ENCODE measurements at regions not wholly inside any gene's neighbourhood (a gene's known extent, or its start where the extent isn't known, plus 50 kb on each side); places are given as distances from the start of the nearest gene placed in this dataset.
"Not testable (repeated sequence)": the region's sequence is repeated elsewhere in the genome, so short reads cannot be mapped to it uniquely, and the experiment has no call there.

DNA sequence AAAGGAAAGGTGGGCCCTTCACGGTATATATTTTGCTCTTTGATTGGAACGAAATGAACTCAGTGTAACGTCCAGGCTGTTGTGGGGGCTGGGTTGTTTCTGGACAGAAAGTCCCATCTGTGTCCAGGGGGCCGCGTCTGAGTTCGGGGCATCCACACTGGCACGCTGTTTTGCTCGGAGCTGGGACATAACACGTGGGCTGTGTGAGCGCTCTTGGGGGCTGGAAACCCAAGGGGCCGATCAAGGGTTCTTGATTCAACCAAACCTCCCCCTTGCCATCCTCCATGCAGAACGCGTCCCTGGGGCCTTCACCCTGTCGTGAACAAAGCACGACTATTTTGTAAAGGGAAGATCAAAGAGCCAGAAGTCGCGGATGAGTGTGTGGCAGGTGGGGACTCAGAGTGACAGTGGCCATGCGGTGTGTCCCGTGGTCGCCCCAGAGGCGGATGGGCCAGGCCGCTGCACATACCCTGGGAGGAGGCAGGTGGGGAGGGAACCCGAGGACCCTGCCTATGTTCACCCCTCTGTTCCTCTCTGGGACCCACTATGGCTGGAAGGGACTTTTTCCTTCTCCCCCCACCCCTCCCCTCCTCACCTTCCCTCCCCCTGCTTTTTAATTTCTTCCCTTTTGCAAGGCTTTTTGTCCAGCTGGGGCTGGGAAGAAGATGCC lies 387.2 kb downstream of the SEC14L1 start:
- H3K27ac ChIP-seq (ENCODE audit: low read length): no peak overlapping the region
- H3K36me3 ChIP-seq (ENCODE audit: control insufficient read depth, insufficient read depth, low read length): no peaks in the 10 kb centered on the region
- no peak for DNase-seq (ENCODE audit: low read depth, low spot score)
- peak overlapping the region; percentile 44; the same call in 1 of the 2 replicates for H3K4me3 ChIP-seq (ENCODE audit: low read length)
- H3K9me3 ChIP-seq (ENCODE audit: control insufficient read depth, insufficient read depth, low read length): 0 out of 2 replicates have a peak, but pooled peaks cover 2% of the 10 kb centered on the region
- H3K4me1 ChIP-seq (ENCODE audit: control insufficient read depth, insufficient read depth, low read length): 0 out of 2 replicates have a peak, but pooled peaks cover 1% of the 10 kb centered on the region
- no CpG with 5 or more reads among the region's 23 CpGs for WGBS (ENCODE audit: insufficient coverage, insufficient read length)
- peaks cover 5% of the 10 kb centered on the region; the same call in 1 of the 2 replicates for H3K27me3 ChIP-seq (ENCODE audit: control insufficient read depth, insufficient read depth, low read length)

DNA sequence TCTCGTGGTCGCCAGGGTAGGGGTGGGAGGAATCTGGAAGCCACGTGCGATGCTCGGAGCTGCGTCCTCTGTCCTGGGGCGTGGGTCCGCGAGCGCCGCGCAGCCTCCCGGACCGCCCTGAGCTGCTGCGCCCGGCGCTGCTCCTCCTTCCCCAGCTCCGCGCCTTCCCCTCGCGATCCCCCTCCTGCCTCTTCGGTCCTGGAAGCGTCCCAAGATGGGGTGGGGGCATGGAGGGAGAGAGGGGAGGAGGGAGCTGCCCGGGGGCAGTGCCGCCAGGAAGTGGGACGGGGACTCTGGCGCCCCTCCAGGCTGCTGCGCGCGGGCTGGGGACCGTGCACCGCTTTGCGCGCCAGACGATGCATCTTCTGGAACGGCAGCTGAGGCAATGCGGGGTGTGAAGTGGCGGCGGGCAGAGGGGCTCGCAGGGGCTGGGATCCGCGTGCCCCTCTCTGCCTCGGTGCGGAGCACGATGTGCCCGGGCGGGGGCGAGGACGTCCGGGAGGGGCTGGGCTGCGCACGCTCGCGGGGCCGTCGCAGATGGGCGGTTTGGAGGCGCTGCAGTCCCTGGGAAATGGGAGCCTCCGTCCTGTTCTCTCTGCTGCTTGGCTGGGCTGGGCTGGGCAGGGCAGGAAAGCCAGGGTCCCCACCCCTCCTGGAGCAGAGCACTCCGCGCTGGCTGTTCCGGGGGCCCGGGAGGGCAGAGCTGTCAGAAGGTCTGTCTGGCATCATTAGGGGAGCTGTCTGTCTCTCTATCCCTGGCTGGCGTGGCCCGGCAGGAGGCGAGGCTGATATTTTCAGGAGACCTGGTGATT lies 388.0 kb downstream of the SEC14L1 start:
- H3K27ac ChIP-seq (ENCODE audit: low read length): no peak overlapping the region
- peak overlapping the region; percentile 44; the same call in 1 of the 2 replicates for H3K4me3 ChIP-seq (ENCODE audit: low read length)
- WGBS (ENCODE audit: insufficient coverage, insufficient read length): no CpG with 5 or more reads among the region's 66 CpGs
- no peaks in the 10 kb centered on the region for H3K36me3 ChIP-seq (ENCODE audit: control insufficient read depth, insufficient read depth, low read length)
- 0 out of 2 replicates have a peak, but pooled peaks cover 1% of the 10 kb centered on the region for H3K4me1 ChIP-seq (ENCODE audit: control insufficient read depth, insufficient read depth, low read length)
- peaks cover 5% of the 10 kb centered on the region; the same call in 1 of the 2 replicates for H3K27me3 ChIP-seq (ENCODE audit: control insufficient read depth, insufficient read depth, low read length)
- no peak for DNase-seq (ENCODE audit: low read depth, low spot score)
- 0 out of 2 replicates have a peak, but pooled peaks cover 2% of the 10 kb centered on the region for H3K9me3 ChIP-seq (ENCODE audit: control insufficient read depth, insufficient read depth, low read length)

DNA sequence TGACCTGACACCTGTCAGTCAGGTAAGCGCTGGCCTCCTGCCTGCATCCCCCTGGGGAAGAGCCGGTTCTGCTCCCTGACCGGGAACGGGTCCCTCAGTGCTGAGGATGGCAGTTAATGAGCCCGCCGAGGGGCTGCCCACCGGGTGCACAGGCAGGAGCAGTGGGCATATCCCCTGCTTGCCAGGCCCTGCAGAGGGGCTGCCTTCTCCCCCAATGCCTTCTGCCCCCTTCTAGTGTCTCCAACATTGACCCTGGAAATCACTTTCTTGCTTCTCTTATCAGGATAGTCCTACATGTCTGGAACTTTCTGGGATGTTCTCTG lies 388.5 kb downstream of the SEC14L1 start:
- Histone ChIP-seq H3K4me3 (ENCODE audit: low read length) (no peak overlapping the region; the same call in 1 of the 2 replicates), H3K36me3 (ENCODE audit: control insufficient read depth, insufficient read depth, low read length) (no peaks in the 10 kb centered on the region), H3K27ac (ENCODE audit: low read length) (no peak overlapping the region), H3K4me1 (ENCODE audit: control insufficient read depth, insufficient read depth, low read length) (0 out of 2 replicates have a peak, but pooled peaks cover 1% of the 10 kb centered on the region), H3K27me3 (ENCODE audit: control insufficient read depth, insufficient read depth, low read length) (peaks cover 5% of the 10 kb centered on the region; the same call in 1 of the 2 replicates), H3K9me3 (ENCODE audit: control insufficient read depth, insufficient read depth, low read length) (0 out of 2 replicates have a peak, but pooled peaks cover 2% of the 10 kb centered on the region)
- no peak for DNase-seq (ENCODE audit: low read depth, low spot score)
- WGBS (ENCODE audit: insufficient coverage, insufficient read length): no CpG with 5 or more reads among the region's 7 CpGs

DNA sequence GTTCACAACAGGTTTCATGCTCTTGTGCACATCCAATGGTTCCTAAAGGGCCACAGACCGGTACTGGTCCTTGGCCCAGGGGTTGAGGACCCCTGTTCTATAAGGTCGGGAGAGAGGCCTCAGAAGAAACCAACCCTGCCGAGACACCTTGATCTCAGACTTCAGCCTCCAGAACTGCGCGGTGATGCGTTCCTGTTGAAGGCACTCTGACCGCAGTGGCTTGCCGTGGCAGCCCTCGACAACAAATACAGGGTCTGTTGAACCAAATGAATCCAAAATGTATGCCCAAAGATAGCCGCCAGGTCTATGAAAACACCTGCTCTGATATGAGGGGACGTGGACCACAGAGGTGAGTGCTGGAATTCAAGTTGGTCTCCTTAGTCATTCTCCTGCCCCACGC lies 389.8 kb downstream of the SEC14L1 start:
- no peaks in the 10 kb centered on the region for H3K36me3 ChIP-seq (ENCODE audit: control insufficient read depth, insufficient read depth, low read length)
- H3K27me3 ChIP-seq (ENCODE audit: control insufficient read depth, insufficient read depth, low read length): peaks cover 5% of the 10 kb centered on the region; the same call in 1 of the 2 replicates
- WGBS (ENCODE audit: insufficient coverage, insufficient read length): no CpG with 5 or more reads among the region's 12 CpGs
- H3K4me1 ChIP-seq (ENCODE audit: control insufficient read depth, insufficient read depth, low read length): 0 out of 2 replicates have a peak, but pooled peaks cover 1% of the 10 kb centered on the region
- no peak overlapping the region for H3K27ac ChIP-seq (ENCODE audit: low read length)
- DNase-seq (ENCODE audit: low read depth, low spot score): no peak
- H3K4me3 ChIP-seq (ENCODE audit: low read length): no peak overlapping the region
- 0 out of 2 replicates have a peak, but pooled peaks cover 2% of the 10 kb centered on the region for H3K9me3 ChIP-seq (ENCODE audit: control insufficient read depth, insufficient read depth, low read length)

DNA sequence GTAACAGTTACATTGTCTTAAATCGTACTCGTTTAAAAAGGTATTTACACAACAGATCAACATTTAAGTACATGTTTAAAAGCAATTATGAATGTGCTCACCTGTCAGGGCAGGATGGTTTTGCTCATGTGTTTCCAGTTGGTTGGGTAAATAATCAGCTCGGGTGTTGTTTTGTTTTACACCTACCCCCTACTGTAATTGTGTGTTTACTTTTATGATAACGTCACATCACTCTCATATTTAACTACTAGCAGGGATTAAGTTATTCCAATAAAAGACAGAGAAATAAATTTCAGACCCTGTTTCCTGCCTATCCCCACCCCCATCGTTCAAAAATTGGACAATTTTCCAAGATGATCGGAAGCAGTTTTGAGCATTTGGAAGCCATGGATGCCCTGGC lies 390.2 kb downstream of the SEC14L1 start:
- DNase-seq (ENCODE audit: low read depth, low spot score): no peak
- H3K4me1 ChIP-seq (ENCODE audit: control insufficient read depth, insufficient read depth, low read length): 0 out of 2 replicates have a peak, but pooled peaks cover 1% of the 10 kb centered on the region
- H3K27ac ChIP-seq (ENCODE audit: low read length): no peak overlapping the region
- H3K9me3 ChIP-seq (ENCODE audit: control insufficient read depth, insufficient read depth, low read length): 0 out of 2 replicates have a peak, but pooled peaks cover 2% of the 10 kb centered on the region
- no peaks in the 10 kb centered on the region for H3K36me3 ChIP-seq (ENCODE audit: control insufficient read depth, insufficient read depth, low read length)
- WGBS (ENCODE audit: insufficient coverage, insufficient read length): no CpG with 5 or more reads among the region's 6 CpGs
- H3K4me3 ChIP-seq (ENCODE audit: low read length): no peak overlapping the region
- peaks cover 5% of the 10 kb centered on the region; the same call in 1 of the 2 replicates for H3K27me3 ChIP-seq (ENCODE audit: control insufficient read depth, insufficient read depth, low read length)

DNA sequence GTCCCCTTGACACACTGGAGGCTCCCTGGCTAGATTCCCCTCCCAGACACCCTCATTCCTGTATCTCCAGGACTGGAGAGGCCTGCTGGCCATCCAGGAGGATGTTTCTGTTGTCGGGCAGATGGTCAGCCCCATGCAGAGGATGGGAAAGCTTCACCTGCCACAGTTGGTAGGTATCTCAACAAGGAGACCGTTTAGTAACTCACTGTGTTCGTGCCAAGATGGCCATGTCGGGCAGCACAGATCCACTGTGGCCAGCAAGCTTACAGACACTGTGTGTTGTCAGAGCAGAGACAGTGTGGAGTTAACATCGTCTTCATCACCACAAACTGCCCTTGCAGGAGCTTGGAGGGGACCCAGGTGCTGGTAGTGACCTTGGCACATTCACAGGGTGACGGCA lies 390.9 kb downstream of the SEC14L1 start:
- H3K27ac ChIP-seq (ENCODE audit: low read length): no peak overlapping the region
- no peak for DNase-seq (ENCODE audit: low read depth, low spot score)
- no peaks in the 10 kb centered on the region for H3K9me3 ChIP-seq (ENCODE audit: control insufficient read depth, insufficient read depth, low read length)
- no CpG with 5 or more reads among the region's 6 CpGs for WGBS (ENCODE audit: insufficient coverage, insufficient read length)
- peaks cover 5% of the 10 kb centered on the region; the same call in 1 of the 2 replicates for H3K27me3 ChIP-seq (ENCODE audit: control insufficient read depth, insufficient read depth, low read length)
- no peak overlapping the region for H3K4me3 ChIP-seq (ENCODE audit: low read length)
- H3K4me1 ChIP-seq (ENCODE audit: control insufficient read depth, insufficient read depth, low read length): 0 out of 2 replicates have a peak, but pooled peaks cover 1% of the 10 kb centered on the region
- H3K36me3 ChIP-seq (ENCODE audit: control insufficient read depth, insufficient read depth, low read length): no peaks in the 10 kb centered on the region

DNA sequence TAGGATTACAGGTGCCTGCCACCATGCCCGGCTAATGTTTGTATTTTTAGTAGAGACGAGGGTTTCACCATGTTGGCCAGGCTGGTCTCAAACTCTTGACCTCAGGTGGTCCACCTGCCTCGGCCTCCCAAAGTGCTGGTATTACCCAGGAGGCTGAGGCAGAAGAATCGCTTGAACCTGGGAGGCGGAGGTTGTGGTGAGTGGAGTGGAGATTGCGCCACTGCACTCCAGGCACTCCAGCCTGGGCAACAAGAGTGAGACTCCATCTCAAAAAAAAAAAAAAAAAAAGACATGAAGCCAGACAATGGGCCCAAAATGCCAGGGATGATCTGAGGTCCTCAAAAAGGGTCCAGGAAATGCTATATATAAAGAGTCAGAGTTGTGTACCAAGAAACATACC lies 392.9 kb downstream of the SEC14L1 start:
- not testable (repeated sequence) for DNase-seq (ENCODE audit: low read depth, low spot score); H3K27me3 ChIP-seq (ENCODE audit: control insufficient read depth, insufficient read depth, low read length); H3K36me3 ChIP-seq (ENCODE audit: control insufficient read depth, insufficient read depth, low read length); H3K27ac ChIP-seq (ENCODE audit: low read length); H3K9me3 ChIP-seq (ENCODE audit: control insufficient read depth, insufficient read depth, low read length); H3K4me1 ChIP-seq (ENCODE audit: control insufficient read depth, insufficient read depth, low read length); H3K4me3 ChIP-seq (ENCODE audit: low read length)
- no CpG with 5 or more reads among the region's 6 CpGs for WGBS (ENCODE audit: insufficient coverage, insufficient read length)

DNA sequence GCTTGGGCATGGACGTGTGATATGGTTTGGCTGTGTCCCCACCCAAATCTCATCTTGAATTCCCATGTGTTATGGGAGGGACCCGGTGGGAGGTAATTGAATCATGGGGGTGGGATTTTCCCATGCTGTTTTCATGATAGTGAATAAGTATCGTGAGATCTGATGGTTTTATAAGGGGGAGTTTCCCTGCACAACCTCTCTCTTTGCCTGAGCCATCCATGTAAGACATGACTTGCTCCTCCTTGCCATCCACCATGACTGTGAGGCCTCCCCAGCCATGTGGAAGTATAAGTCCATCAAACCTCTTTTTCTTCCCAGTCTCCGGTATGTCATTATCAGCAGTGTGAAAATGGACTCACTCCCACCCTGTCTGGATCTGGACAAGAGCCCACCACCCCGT lies 393.4 kb downstream of the SEC14L1 start:
- Histone ChIP-seq H3K36me3 (ENCODE audit: control insufficient read depth, insufficient read depth, low read length) (no peaks in the 10 kb centered on the region), H3K9me3 (ENCODE audit: control insufficient read depth, insufficient read depth, low read length) (no peaks in the 10 kb centered on the region), H3K27ac (ENCODE audit: low read length) (no peak overlapping the region), H3K4me1 (ENCODE audit: control insufficient read depth, insufficient read depth, low read length) (0 out of 2 replicates have a peak, but pooled peaks cover 1% of the 10 kb centered on the region), H3K27me3 (ENCODE audit: control insufficient read depth, insufficient read depth, low read length) (0 out of 2 replicates have a peak, but pooled peaks cover 2% of the 10 kb centered on the region), H3K4me3 (ENCODE audit: low read length) (no peak overlapping the region)
- WGBS (ENCODE audit: insufficient coverage, insufficient read length): no CpG with 5 or more reads among the region's 5 CpGs
- no peak for DNase-seq (ENCODE audit: low read depth, low spot score)

DNA sequence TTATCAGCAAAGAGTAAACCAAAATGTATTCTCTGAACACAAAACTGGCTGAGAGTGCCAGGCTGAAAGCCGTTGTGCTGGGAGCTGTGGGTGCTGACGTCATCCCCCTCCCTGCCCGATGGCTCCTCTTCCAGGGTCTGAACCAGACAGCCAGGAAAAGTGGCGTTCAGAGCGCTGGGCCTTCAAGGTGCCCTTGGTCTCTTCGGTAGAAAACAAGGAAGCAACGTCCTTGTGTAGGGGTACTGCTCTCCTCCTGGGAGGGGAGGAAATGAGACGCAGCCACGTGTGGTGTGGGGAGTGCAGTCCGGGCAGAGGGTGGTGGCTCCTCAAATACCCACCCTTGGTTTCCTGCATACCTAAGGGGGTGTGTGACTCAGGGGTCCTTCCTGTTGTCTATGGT lies 394.7 kb downstream of the SEC14L1 start:
- DNase-seq (ENCODE audit: low read depth, low spot score): no peak
- Histone ChIP-seq H3K27me3 (ENCODE audit: control insufficient read depth, insufficient read depth, low read length) (no peaks in the 10 kb centered on the region), H3K36me3 (ENCODE audit: control insufficient read depth, insufficient read depth, low read length) (no peaks in the 10 kb centered on the region), H3K4me1 (ENCODE audit: control insufficient read depth, insufficient read depth, low read length) (0 out of 2 replicates have a peak, but pooled peaks cover 2% of the 10 kb centered on the region), H3K27ac (ENCODE audit: low read length) (no peak overlapping the region), H3K4me3 (ENCODE audit: low read length) (no peak overlapping the region), H3K9me3 (ENCODE audit: control insufficient read depth, insufficient read depth, low read length) (no peaks in the 10 kb centered on the region)
- WGBS (ENCODE audit: insufficient coverage, insufficient read length): no CpG with 5 or more reads among the region's 10 CpGs

DNA sequence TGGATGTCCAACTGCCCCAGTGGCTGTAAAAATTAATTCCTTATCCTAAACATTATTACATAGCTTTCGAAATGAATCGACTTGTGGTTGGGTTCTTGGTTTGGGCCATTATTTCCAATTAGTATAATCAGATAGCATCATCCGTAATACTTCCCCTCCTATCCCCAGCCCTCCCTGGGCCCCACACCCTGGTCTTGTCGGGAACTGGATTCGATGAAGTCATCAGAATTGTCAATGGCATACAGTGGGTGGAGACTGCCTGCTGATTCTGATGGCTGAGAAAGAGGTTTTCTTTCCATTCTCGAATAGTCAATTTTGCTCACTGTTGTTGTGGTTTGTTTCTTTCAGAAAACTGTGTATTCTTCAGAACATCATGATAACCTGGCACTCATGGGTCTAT lies 395.1 kb downstream of the SEC14L1 start:
- DNase-seq (ENCODE audit: low read depth, low spot score): no peak

More for the DNA sequence above, 395.1 kb downstream of the SEC14L1 start:
- H3K4me3 ChIP-seq (ENCODE audit: low read length): no peak overlapping the region
- H3K4me1 ChIP-seq (ENCODE audit: control insufficient read depth, insufficient read depth, low read length): 0 out of 2 replicates have a peak, but pooled peaks cover 3% of the 10 kb centered on the region
- no CpG with 5 or more reads among the region's 6 CpGs for WGBS (ENCODE audit: insufficient coverage, insufficient read length)
- no peaks in the 10 kb centered on the region for H3K27me3 ChIP-seq (ENCODE audit: control insufficient read depth, insufficient read depth, low read length)
- no peaks in the 10 kb centered on the region for H3K36me3 ChIP-seq (ENCODE audit: control insufficient read depth, insufficient read depth, low read length)
- no peaks in the 10 kb centered on the region for H3K9me3 ChIP-seq (ENCODE audit: control insufficient read depth, insufficient read depth, low read length)
- no peak overlapping the region for H3K27ac ChIP-seq (ENCODE audit: low read length)

Measured in iPS DF 6.9 (cell line).